ENCODE measurements at regions not wholly inside any gene's neighbourhood (a gene's known extent, or its start where the extent isn't known, plus 50 kb on each side); places are given as distances from the start of the nearest gene placed in this dataset.
"Not testable (repeated sequence)": the region's sequence is repeated elsewhere in the genome, so short reads cannot be mapped to it uniquely, and the experiment has no call there.

- DNase-seq (ENCODE audit: low read depth, low spot score) = not testable (repeated sequence)
Observed at GRCh38 chr11:38894201-38894600, 2296.2 kb upstream of the RAG2 start.

GRCh38 chr11:38884145-38884865 is 2286.3 kb upstream of the RAG2 start:
- no peak for DNase-seq (ENCODE audit: low read depth, low spot score)

- no peak for DNase-seq (ENCODE audit: low read depth, low spot score)
Observed at GRCh38 chr11:38867338-38867737, 2269.3 kb upstream of the RAG2 start.

- DNase-seq (ENCODE audit: low read depth, low spot score) = no peak
Observed at GRCh38 chr11:38865922-38866321, 2267.9 kb upstream of the RAG2 start.

GRCh38 chr11:38842991-38843390 is 2245.0 kb upstream of the RAG2 start:
- DNase-seq (ENCODE audit: low read depth, low spot score) = no peak

GRCh38 chr11:38839071-38839470 is 2241.0 kb upstream of the RAG2 start:
- DNase-seq (ENCODE audit: low read depth, low spot score) = no peak

GRCh38 chr11:38835966-38836365 is 2237.9 kb upstream of the RAG2 start:
- no peak for DNase-seq (ENCODE audit: low read depth, low spot score)

- DNase-seq (ENCODE audit: low read depth, low spot score) = no peak
Observed at GRCh38 chr11:38824573-38824972, 2226.5 kb upstream of the RAG2 start.

- not testable (repeated sequence) for DNase-seq (ENCODE audit: low read depth, low spot score)
Observed at GRCh38 chr11:38821786-38822185, 2223.8 kb upstream of the RAG2 start.

GRCh38 chr11:38819981-38820380 is 2221.9 kb upstream of the RAG2 start:
- DNase-seq (ENCODE audit: low read depth, low spot score) = no peak

GRCh38 chr11:38818720-38819119 is 2220.7 kb upstream of the RAG2 start:
- DNase-seq (ENCODE audit: low read depth, low spot score) = no peak

GRCh38 chr11:38814670-38815069 is 2216.6 kb upstream of the RAG2 start:
- no peak for DNase-seq (ENCODE audit: low read depth, low spot score)

- no peak for DNase-seq (ENCODE audit: low read depth, low spot score)
Observed at GRCh38 chr11:38809521-38809920, 2211.5 kb upstream of the RAG2 start.

GRCh38 chr11:38796281-38796680 is 2198.2 kb upstream of the RAG2 start:
- DNase-seq (ENCODE audit: low read depth, low spot score) = no peak

- no peak for DNase-seq (ENCODE audit: low read depth, low spot score)
Observed at GRCh38 chr11:38795027-38795426, 2197.0 kb upstream of the RAG2 start.

GRCh38 chr11:38791346-38791961 is 2193.4 kb upstream of the RAG2 start:
- no peak for DNase-seq (ENCODE audit: low read depth, low spot score)

GRCh38 chr11:38788561-38788960 is 2190.5 kb upstream of the RAG2 start:
- no peak for DNase-seq (ENCODE audit: low read depth, low spot score)

- no peak for DNase-seq (ENCODE audit: low read depth, low spot score)
Observed at GRCh38 chr11:38784164-38784563, 2186.1 kb upstream of the RAG2 start.

GRCh38 chr11:38766796-38767195 is 2168.8 kb upstream of the RAG2 start:
- DNase-seq (ENCODE audit: low read depth, low spot score) = no peak

- DNase-seq (ENCODE audit: low read depth, low spot score) = no peak
Observed at GRCh38 chr11:38759394-38759793, 2161.4 kb upstream of the RAG2 start.

- DNase-seq (ENCODE audit: low read depth, low spot score) = no peak
Observed at GRCh38 chr11:38756537-38756936, 2158.5 kb upstream of the RAG2 start.

GRCh38 chr11:38751421-38751820 is 2153.4 kb upstream of the RAG2 start:
- DNase-seq (ENCODE audit: low read depth, low spot score) = no peak

GRCh38 chr11:38746516-38746915 is 2148.5 kb upstream of the RAG2 start:
- DNase-seq (ENCODE audit: low read depth, low spot score) = not testable (repeated sequence)
